ENCODE measurements at regions not wholly inside any gene's neighbourhood (a gene's known extent, or its start where the extent isn't known, plus 50 kb on each side); places are given as distances from the start of the nearest gene placed in this dataset.

GRCh38 chr9:135209852-135210251, 122.4 kb downstream of the OLFM1 start:
- Histone ChIP-seq H3K4me3 (no peak overlapping the region), H3K9me3 (peaks cover 0 to 8% (median 0%) of the 10 kb centered on the region in 3 donors), H3K36me3 (no peaks in the 10 kb centered on the region), H3K27ac (no peak overlapping the region), H3K4me1 (no peaks in the 10 kb centered on the region), H3K27me3 (peaks cover 0 to 20% (median 13%) of the 10 kb centered on the region in 3 donors)
- intact Hi-C loops (cut with DNase I; ENCODE audit: low total_unique reads) (no loop called here), in situ Hi-C loops (cut with MboI; ENCODE audit: low sequenced_read_pairs in 4 of 4) (no loop called here)
- ATAC-seq = no peak
- no peak for DNase-seq
- no peak for TF ChIP-seq POLR2A (IDR thresholded peaks at IDR 0.05)
- TF ChIP-seq, protein P1, sequence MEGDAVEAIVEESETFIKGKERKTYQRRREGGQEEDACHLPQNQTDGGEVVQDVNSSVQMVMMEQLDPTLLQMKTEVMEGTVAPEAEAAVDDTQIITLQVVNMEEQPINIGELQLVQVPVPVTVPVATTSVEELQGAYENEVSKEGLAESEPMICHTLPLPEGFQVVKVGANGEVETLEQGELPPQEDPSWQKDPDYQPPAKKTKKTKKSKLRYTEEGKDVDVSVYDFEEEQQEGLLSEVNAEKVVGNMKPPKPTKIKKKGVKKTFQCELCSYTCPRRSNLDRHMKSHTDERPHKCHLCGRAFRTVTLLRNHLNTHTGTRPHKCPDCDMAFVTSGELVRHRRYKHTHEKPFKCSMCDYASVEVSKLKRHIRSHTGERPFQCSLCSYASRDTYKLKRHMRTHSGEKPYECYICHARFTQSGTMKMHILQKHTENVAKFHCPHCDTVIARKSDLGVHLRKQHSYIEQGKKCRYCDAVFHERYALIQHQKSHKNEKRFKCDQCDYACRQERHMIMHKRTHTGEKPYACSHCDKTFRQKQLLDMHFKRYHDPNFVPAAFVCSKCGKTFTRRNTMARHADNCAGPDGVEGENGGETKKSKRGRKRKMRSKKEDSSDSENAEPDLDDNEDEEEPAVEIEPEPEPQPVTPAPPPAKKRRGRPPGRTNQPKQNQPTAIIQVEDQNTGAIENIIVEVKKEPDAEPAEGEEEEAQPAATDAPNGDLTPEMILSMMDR (IDR thresholded peaks at IDR 0.05 in 4 of 5, conservative IDR thresholded peaks at IDR 0.05 in 1 of 5) = no peak

GRCh38 chr9:135210676-135211523, 123.4 kb downstream of the OLFM1 start:
- H3K9me3 ChIP-seq = peaks cover 0 to 8% (median 0%) of the 10 kb centered on the region in 3 donors
- H3K27me3 ChIP-seq = peaks cover 5 to 24% (median 16%) of the 10 kb centered on the region in 3 donors
- H3K36me3 ChIP-seq = no peaks in the 10 kb centered on the region
- in situ Hi-C loops (cut with MboI; ENCODE audit: low sequenced_read_pairs in 4 of 4) (no loop called here), intact Hi-C loops (cut with DNase I; ENCODE audit: low total_unique reads) (no loop called here)
- ATAC-seq = no peak
- H3K4me1 ChIP-seq = no peaks in the 10 kb centered on the region
- H3K4me3 ChIP-seq = no peak overlapping the region
- H3K27ac ChIP-seq = no peak overlapping the region
- DNase-seq = no peak
- TF ChIP-seq, protein P1 (IDR thresholded peaks at IDR 0.05 in 4 of 5, conservative IDR thresholded peaks at IDR 0.05 in 1 of 5) = no peak
- TF ChIP-seq POLR2A (IDR thresholded peaks at IDR 0.05) = no peak

DNA sequence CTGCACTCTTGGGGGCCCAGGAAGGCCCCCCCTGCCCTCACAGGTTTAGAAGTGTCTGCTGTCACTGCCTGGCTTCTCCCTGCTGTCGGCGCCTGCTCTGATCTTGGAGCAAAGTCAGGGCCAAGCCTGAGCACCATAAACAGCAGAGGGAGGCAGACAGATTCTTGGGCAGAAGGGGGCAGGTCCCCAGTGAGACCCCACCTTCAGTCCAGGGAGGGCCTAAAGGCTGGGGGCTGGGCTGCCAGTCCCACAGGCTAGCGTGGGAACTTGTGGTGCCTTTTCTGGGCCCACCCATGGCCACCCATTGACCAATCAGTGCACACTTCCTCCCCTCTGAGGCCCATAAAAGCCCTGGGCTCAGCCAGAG, 124.0 kb downstream of the OLFM1 start:
- no peak overlapping the region for H3K27ac ChIP-seq
- peaks cover 0 to 8% (median 0%) of the 10 kb centered on the region in 3 donors for H3K9me3 ChIP-seq
- peaks cover 10 to 30% (median 19%) of the 10 kb centered on the region in 3 donors for H3K27me3 ChIP-seq
- DNase-seq = no peak
- intact Hi-C loops (cut with DNase I; ENCODE audit: low total_unique reads) = no loop called here
- no peak for ATAC-seq
- TF ChIP-seq, protein P1 (IDR thresholded peaks at IDR 0.05 in 4 of 5, conservative IDR thresholded peaks at IDR 0.05 in 1 of 5) = no peak
- no peak for TF ChIP-seq POLR2A (IDR thresholded peaks at IDR 0.05)
- no peak overlapping the region for H3K4me3 ChIP-seq
- in situ Hi-C loops (cut with MboI; ENCODE audit: low sequenced_read_pairs in 4 of 4) = no loop called here
- no peaks in the 10 kb centered on the region for H3K36me3 ChIP-seq
- H3K4me1 ChIP-seq = no peaks in the 10 kb centered on the region

DNA sequence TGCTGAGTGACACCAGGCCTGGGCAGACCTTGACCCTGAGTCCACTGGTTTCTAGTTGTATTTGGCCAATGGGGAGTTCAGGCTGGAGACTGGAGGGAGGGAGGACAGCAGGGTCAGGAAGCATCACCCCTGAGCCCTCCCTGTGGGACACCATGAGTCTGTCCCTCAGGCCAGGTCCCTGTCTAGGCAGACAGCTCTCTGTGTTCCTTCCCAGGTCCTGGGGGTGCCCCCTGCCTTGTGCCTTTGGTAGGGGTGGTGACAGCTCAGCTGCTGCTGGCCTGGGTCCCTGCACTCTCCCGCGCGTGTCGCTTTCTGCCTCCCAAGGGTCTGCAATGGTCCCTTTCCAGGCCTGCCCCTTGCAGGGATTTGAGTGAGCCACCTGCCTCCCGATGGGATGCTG, 125.5 kb downstream of the OLFM1 start:
- Histone ChIP-seq H3K27me3 (peaks cover 24 to 39% (median 31%) of the 10 kb centered on the region in 3 donors), H3K4me3 (no peak overlapping the region), H3K4me1 (no peaks in the 10 kb centered on the region), H3K9me3 (peaks cover 0 to 8% (median 0%) of the 10 kb centered on the region in 3 donors), H3K36me3 (no peaks in the 10 kb centered on the region), H3K27ac (no peak overlapping the region)
- ATAC-seq (no peak), DNase-seq (no peak)
- TF ChIP-seq, protein P1 (IDR thresholded peaks at IDR 0.05 in 4 of 5, conservative IDR thresholded peaks at IDR 0.05 in 1 of 5) = no peak
- TF ChIP-seq POLR2A (IDR thresholded peaks at IDR 0.05) = no peak
- intact Hi-C loops (cut with DNase I; ENCODE audit: low total_unique reads) (no loop called here), in situ Hi-C loops (cut with MboI; ENCODE audit: low sequenced_read_pairs in 4 of 4) (no loop called here)

Data from gastrocnemius medialis (tissue), 4 donors.